ENCODE measurements at regions not wholly inside any gene's neighbourhood (a gene's known extent, or its start where the extent isn't known, plus 50 kb on each side); places are given as distances from the start of the nearest gene placed in this dataset.
"Not testable (repeated sequence)": the region's sequence is repeated elsewhere in the genome, so short reads cannot be mapped to it uniquely, and the experiment has no call there.

GRCh38 chr12:59328395-59329075 is 267.3 kb upstream of the SLC16A7 start:
- not testable (repeated sequence) for TF ChIP-seq CTCF (IDR thresholded peaks at IDR 0.05; ENCODE audit: low read depth, low read length, poor library complexity, severe bottlenecking); EZH2phosphoT487 (IDR thresholded peaks at IDR 0.05; ENCODE audit: borderline replicate concordance, low read length)
